ENCODE measurements at regions not wholly inside any gene's neighbourhood (a gene's known extent, or its start where the extent isn't known, plus 50 kb on each side); places are given as distances from the start of the nearest gene placed in this dataset.

GRCh38 chr3:146783446-146783845 lies 178.3 kb upstream of the PLSCR5 start:
- TF ChIP-seq CTCF (conservative IDR thresholded peaks at IDR 0.05; ENCODE audit: low read length) (no peak), EZH2phosphoT487 (IDR thresholded peaks at IDR 0.05; ENCODE audit: borderline replicate concordance, low read depth, low read length) (no peak)

Data from OCI-LY7 (cell line).